ENCODE measurements at regions not wholly inside any gene's neighbourhood (a gene's known extent, or its start where the extent isn't known, plus 50 kb on each side); places are given as distances from the start of the nearest gene placed in this dataset.

- H3K27me3 Mint-ChIP-seq (ENCODE audit: low read depth): peaks cover 35% of the 10 kb centered on the region
- no peaks in the 10 kb centered on the region for H3K27me3 ChIP-seq (ENCODE audit: insufficient read depth, low read length)
These were observed 155.7 kb upstream of the PRSS16 start for GRCh38 chr6:27091661-27092315.

More at GRCh38 chr6:27091661-27092315, 155.7 kb upstream of the PRSS16 start:
- Histone ChIP-seq H3K4me2 (ENCODE audit: insufficient read depth, insufficient read length, low read length) (peak overlapping the region; percentile 88), H2BK5ac (ENCODE audit: insufficient read length, low read length) (no peak overlapping the region), H4K91ac (ENCODE audit: insufficient read length, low read depth, low read length) (no peak overlapping the region), H3K56ac (ENCODE audit: insufficient read length, low read depth, low read length) (no peak overlapping the region), H2BK15ac (ENCODE audit: low read depth, low read length) (no peak overlapping the region), H3K9me3 (ENCODE audit: control insufficient read depth, low read depth, low read length) (no peaks in the 10 kb centered on the region), H3T11ph (ENCODE audit: low read length) (no peak overlapping the region), H3K9ac (ENCODE audit: extremely low read depth, insufficient read length, low read length) (peak overlapping the region; percentile 16), H3K79me2 (ENCODE audit: insufficient read depth, low read length) (no peaks in the 10 kb centered on the region), H2BK12ac (ENCODE audit: insufficient read length, low read depth, low read length) (no peak overlapping the region), H3K23me2 (ENCODE audit: insufficient read length, low read depth, low read length, poor library complexity, severe bottlenecking) (peaks cover 6% of the 10 kb centered on the region), H4K8ac (replicated peaks; ENCODE audit: insufficient read length, low read depth, low read length) (no peak overlapping the region), H3K14ac (ENCODE audit: insufficient read depth, low read length) (no peak overlapping the region), H2AFZ (ENCODE audit: low read length) (no peak overlapping the region), H4K20me1 (ENCODE audit: control insufficient read depth, insufficient read depth, insufficient read length) (no peaks in the 10 kb centered on the region), H2AK5ac (ENCODE audit: insufficient read length, low read length) (no peak overlapping the region), H3K79me1 (ENCODE audit: insufficient read depth, low read depth, low read length, poor library complexity, severe bottlenecking) (no peaks in the 10 kb centered on the region), H3K27ac (ENCODE audit: insufficient read length, low read depth, low read length) (no peak overlapping the region), H3K23ac (ENCODE audit: insufficient read length, low read depth, low read length) (no peak overlapping the region), H2BK20ac (ENCODE audit: low read depth, low read length, poor library complexity, severe bottlenecking) (no peak overlapping the region), H4K5ac (ENCODE audit: insufficient read length, low read depth, low read length) (no peak overlapping the region), H3K18ac (ENCODE audit: insufficient read length, low read depth, low read length) (no peak overlapping the region), H3K4ac (ENCODE audit: low read depth, low read length) (no peak overlapping the region), H2BK120ac (ENCODE audit: low read depth, low read length, poor library complexity, severe bottlenecking) (no peak overlapping the region), H3K4me1 (ENCODE audit: insufficient read depth, low read length) (no peaks in the 10 kb centered on the region)
- WGBS (ENCODE audit: extremely low coverage, insufficient read length, low lambda C conversion rate): no CpG with 5 or more reads among the region's 27 CpGs
- no peak overlapping the region; a peak in 1 of 7 replicates for H3K27ac Mint-ChIP-seq
- no peak for TF ChIP-seq CTCF (conservative IDR thresholded peaks at IDR 0.05)
- peak overlapping the region; percentile 90 to 98 for H3K4me3 Mint-ChIP-seq
- no peaks in the 10 kb centered on the region; a peak in 1 of 5 replicates for H3K9me3 Mint-ChIP-seq
- H3K4me1 Mint-ChIP-seq: peaks cover 6 to 8% of the 10 kb centered on the region in 2 experiments
- H3K36me3 Mint-ChIP-seq (ENCODE audit: insufficient read depth in 1 of 3, low read depth in 3 of 3): no peaks in the 10 kb centered on the region
- DNase-seq: peak; percentile 57
